DMS53 (cell line): ENCODE measurements at regions not wholly inside any gene's neighbourhood (a gene's known extent, or its start where the extent isn't known, plus 50 kb on each side); places are given as distances from the start of the nearest gene placed in this dataset.

ENCODE experiments used
- DNase-seq: peaks from one replicate; lab custom pipeline; 2025; lab: John Stamatoyannopoulos, UW

DNA sequence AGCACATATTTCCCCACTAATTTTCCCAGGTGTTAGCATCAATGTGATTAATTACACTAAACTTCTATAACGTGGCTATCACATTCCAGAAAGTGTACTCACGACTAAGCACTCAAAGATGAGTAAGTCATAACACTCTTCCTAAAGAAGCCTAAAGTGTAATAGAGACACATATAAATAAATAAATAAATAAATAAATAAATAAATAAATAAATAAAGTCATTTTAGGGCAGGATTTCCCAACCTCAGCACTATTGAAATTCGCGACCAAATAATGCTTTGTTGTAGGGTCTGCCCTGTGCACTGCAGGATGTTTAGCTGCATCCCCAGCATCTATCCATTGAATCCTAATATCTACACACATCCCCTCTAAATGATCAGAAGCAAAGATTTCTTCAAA lies 390.9 kb downstream of the CDH7 start:
- DNase-seq, result no peak

DNA sequence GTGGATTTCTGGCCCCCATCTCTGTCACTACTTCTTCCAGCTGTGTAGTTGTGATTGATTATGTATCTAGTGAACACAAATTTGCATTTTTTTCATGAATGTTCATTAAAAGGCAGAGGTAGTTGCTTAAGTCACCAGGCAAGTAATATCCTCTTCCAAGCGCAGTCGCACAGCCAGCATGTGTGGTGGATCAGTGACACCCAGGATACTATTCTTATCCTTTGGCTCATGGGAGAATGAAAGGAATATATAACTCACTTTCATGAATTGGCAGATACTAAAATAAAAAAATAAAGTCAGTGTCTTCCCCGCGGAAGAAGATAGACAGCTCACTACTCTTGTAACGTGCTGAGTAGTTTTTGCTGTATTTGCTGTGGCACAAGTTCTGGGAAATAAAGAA lies 387.8 kb downstream of the CDH7 start:
- DNase-seq, result no peak

DNA sequence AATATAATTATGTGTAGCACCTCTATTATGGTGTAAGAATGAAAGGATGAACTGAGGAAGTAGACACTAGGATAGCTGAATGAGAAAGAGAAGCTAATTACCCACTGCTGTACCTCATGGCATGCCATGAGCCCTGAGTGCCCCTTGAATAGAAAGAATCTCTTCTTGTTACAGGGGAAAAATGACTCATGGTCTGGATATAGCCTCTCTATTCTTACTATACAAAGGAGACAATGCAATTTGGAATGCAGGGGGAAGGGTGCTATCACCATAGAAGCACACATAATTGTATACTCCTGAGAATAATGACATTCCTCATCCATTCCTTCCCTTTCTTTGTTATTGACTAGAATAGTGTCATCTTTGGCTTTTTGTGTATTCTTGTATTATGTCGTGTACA lies 385.2 kb downstream of the CDH7 start:
- DNase-seq, result peak; percentile 78

DNA sequence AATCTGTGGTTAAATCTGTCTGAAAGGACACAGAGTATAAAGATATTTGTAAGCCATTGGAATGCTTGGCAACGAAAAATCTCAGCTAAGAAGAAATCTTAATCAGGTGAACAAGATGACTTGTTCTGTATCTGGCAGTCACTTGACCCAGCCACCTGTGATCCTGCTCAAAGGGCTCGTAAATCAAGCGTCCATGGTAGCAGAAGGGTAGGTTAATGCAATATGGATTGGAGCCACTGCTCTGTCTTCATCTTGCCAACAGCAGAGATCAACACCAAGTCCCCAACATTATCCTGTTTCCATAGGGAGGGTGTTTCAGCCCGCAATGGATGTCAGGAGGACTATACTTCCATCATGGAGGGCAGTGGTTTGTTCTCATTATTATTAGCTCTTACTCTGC lies 378.4 kb downstream of the CDH7 start:
- DNase-seq, result no peak

DNA sequence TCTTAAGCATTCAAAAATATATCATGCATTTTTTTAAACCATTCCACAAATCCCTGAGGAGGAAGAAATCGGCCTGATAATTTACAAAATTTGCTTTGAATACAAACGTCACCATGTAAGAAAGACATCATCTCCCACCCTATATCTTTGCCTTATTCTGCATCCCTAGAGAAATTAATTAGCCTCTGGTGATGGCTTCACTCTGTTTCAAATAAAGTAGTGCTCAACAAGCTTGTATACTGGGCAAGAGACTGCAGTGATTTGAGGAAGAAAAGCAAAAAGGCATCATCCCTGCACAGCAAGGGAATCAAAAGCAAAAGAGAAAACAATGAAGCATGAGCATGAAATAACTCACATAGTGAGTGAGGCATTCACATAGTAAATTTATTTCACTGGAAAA lies 375.5 kb downstream of the CDH7 start:
- no peak for DNase-seq

DNA sequence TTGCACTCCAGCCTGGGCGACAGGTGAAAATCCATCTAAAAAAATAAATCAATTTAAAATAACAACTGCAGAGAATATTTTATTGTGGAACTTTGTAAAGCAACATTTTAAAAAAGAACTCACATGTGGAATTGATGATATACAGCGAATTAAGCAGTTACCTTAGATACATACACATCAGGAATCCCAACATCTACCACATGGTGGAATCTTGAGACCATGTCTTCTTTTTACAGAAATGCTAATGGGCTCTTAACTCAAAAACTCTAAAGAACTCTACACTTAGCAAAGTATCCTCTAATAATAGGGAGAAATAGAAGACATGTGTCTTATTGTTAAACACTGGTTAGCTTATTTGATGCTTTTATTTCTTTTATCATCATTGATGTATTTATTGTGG lies 373.6 kb downstream of the CDH7 start:
- peak; percentile 53 for DNase-seq

DNA sequence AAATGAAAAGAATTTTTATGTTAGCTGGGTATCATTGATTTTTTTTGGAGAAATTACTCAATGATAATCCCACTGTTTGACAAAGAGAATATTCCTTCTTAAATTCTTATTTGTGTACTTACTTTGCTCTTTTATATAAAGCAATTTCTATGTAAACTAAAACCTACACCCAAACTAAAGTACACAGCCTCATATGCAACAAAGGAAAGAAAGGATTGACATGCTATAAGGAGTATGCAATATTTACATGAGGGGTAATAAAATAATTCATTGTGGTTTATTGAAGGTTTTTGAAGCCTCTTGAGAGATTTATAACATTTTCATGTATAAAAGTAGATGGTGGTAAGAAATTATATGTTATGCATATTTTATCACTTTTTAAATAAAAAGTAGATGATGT lies 368.5 kb downstream of the CDH7 start:
- DNase-seq, result no peak

DNA sequence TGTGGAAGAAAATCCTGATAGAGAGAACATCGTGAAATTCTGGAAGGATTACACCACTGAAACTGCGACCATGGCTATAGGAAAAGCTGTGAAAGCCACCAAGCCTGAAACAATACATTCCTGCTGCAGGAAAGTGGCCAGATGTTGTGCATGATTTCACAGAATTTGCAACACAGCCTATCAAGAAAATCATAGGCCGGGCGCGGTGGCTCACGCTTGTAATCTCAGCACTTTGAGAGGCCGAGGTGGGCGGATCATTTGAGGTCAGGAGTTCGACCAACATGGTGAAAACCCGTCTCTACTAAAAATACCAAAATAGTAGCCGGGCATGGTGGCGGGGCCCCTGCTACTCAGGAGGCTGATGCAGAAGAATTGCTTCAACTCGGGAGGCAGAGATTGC lies 360.2 kb downstream of the CDH7 start:
- no peak for DNase-seq

DNA sequence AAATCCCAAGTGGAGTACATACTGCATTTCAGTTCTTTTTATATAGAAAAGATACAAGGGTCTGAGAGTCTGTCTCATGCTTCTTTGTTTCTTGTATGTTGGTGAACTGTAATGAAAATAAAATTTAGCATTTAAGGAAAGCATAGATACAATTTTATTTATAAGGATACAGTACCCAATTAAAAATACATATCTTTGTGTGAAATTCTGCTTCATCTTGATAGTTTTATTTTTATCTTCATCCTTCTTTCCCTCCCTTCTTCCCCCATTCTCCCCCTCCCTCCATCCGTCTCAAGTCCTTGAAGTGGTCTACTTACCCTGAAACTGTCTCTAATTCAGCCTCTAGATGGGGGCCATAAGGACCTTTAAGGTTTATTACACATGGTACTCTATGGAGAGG lies 359.8 kb downstream of the CDH7 start:
- DNase-seq, result no peak

DNA sequence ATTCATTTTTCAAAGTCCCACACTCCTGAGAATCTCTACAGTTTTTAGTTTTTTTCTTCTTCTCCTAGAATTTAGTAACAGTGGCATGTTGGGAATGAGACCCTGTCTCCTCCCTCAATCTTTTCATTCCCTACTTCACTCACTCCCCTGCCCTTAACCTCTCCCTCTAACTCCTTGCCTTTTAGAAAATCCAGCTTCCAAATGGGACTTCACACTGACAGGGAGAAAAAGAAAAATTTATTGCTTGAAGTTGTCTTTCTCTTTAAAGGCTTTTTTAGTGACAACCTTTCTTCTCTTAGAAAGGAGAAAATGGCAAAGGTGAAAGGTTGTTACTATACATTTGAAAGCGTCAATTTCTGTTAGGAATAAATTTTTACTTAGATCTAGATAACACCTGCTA lies 359.2 kb downstream of the CDH7 start:
- DNase-seq, result no peak

DNA sequence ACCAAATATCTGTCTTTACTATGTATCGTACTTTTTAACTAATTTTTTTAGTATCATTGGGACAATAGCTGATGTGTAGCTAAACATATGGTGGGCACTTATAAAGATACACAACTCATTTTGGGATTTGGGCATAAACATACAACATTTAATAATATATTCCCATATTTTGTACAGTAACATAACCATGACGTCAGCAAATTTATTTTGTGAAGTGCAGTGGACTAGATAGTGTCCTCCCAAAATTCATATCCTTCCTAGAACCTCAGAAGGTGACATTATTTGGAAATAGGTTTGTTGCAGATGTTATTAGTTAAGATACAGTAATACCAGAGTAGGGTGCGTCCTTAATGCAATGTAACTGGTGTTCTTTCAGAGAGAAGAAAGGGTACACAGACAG lies 356.7 kb downstream of the CDH7 start:
- DNase-seq, result no peak

DNA sequence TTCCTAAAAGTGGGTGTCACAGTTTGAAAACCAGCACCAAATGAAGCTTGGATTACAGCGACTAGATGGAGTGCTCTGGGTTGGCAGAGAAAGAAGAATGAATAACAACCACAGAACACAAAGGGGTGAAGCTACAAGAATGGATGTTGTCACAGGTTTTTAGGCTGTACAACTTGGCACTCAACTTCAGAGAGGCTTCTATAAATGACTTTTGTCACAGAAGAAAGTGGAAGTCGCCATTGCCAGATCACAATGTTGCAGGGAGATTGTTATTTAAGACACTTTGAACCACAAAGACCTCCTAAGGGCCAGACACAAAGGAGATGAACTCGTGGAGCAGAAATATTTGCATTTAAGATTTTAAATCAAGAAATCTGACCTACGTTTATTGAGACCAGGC lies 354.2 kb downstream of the CDH7 start:
- DNase-seq, result no peak

DNA sequence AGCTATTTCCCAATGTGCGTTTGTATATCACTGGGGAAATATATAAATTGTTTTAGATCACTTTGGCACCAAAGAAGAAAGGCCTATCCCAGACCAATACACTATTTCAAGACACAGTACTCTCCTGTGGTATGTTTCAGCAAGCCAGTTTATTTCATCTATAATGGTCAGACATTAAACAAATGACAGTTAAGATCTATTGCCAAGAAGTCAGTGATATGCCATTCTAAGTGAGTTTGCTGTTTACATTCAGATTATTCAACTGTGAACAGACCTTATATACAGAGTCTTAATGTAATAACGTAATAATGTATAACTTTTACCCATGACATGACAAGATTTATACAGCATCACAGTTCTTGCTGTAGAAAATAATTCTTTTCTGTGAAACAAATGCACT lies 352.7 kb downstream of the CDH7 start:
- DNase-seq, result no peak

DNA sequence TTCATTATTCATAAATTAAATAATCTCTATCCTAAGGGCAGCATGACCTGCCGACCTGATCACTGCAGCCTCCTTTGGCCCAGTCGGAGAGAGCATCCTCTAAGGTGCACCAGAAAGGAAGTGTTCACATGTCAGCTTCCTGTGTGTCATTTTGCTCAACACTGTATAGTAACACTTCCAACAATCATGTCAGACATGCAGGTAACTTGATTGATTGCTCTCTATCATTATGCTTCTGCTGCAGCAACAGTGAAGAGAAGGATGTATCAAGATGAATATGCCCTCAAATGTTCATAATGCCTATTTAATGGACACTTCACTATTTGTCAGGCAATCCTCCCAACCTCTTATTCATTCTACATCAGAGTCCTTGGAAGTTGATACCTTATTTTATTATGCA lies 332.3 kb downstream of the CDH7 start:
- no peak for DNase-seq

DNA sequence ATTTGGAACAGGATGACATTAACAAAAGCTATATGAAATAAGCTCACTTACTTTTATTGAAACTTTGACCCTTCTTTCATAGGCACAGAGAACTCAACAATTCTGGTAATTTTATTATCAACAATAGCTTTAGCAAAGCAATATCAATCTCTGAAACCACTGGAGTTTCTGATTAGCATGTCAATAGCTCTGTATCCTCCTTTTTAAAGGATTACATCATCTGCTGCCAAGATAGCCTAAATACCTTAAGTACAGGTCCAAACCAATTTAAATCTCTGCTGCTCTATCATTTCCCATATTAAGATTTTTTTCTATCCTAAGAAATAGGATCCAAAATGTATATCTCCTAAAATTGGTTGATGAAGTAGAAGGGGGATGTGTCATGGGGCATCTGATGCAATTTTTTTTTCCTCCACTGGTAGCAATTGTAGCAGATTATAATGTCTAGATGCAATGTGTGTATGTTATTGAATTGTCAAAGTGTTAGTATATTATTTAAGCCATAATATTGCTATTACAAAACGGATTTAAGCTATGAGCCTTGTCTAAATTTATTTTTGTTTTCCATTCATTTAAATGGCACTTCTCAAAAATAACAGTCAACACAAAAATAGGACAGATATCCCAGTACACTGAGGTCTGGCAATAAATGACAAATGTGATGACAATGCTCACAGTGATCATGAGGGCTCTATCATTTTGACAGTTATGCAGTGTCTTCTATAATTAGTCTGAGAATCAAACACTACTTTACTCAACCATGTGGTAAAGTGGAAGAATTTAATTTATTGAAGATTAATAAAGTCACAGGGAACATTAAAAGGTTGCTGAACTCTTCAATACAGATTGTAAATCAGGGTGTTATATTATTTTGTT lies 328.4 kb downstream of the CDH7 start:
- DNase-seq, result no peak

DNA sequence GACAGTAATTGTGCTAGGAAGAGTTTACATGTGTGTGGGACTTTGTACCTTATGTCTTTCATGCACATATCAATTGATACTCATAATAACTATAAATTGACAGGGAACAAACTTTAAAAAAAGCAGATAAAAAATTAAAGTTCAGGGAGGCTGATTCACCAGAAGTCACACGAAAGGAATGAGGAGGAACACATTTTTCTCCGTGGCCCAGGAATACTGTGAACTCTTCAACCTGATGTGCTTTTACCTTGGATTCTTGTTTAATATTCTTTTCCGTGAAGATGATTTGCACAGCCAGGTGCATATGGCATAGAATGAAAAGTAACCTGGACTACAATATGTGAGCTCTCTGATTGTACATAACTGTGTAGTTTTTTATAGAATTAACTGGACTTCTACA lies 326.3 kb downstream of the CDH7 start:
- DNase-seq, result no peak

DNA sequence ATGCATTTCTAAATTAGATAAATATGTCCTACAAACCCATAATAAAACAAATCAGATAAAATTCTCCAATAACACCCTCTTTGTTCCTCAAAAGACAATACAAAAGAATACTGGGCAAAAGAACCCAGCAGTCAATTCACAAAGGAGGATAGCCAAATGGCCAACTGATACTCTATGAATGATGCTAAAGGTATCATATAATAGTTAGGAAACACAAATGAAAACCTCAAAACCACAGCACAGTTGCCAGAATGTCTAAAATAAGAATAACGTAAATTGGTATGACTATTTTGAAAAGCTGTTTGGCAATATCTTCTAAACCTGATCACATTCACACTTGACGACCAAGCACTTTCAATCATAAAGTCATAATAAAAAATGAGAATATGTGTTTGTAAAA lies 315.4 kb downstream of the CDH7 start:
- DNase-seq, result no peak

DNA sequence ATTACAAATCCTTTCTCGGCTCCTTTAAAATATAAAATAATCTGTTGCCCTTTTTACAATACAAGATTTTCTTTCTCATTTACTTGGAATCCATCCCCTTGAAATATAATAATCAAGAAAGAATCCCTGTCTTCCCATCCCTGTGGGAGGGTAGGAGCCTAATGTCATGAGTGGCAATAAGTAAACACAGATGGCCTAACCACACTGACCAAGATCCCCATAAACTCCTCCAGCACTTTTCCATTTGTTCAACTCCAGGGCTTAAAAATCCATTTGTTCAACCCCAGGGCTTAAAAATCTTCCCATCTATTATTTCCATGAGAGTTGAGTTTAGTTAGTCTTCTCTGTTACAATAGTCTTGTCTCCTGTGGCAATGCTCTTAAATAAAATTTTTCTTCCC lies 297.6 kb downstream of the CDH7 start:
- DNase-seq, result no peak

DNA sequence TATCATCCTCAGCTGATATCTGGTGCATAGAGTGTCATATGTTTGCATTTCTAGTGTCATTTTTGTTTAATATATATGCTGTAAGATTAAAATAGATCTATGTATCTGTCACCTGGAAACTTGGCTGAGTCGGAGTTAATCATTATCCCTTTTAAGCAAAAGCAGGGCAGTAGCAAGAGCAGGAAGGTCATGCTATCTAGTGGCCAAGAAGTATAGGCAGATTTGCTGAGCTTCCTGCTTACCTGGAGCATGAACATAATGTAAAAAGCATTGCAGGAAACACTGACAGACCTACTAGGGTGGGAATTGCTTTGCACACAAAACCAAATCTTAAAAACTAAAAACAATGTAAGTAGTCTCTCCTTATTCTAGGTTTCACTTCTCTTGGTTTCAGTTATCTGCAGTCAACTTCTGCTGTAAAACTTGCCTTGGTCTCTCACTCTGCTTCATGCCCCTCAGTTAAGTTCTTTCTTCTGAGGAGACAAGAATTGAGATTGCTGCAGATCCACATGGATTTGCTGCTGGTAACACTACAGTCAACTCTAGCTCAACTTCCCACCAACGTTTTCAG lies 295.3 kb downstream of the CDH7 start:
- peak; percentile 87 for DNase-seq

DNA sequence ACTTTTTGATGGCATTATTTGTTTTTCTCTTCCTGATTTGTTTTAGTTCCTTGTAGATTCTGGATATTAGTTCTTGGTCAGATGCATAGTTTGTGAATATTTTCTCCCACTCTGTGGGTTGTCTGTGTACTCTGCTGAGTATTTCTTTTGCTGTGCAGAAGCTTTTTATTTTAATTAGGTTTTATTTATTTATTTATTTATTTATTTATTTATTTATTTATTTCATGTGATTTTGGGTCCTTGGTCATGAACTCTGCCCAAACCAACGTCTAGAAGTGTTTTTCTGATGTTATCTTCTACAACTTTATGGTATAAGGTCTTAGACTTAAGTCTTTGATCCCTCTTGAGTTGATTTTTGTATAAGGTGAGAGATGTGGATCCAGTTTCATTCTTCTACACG lies 292.2 kb downstream of the CDH7 start:
- no peak for DNase-seq

DNA sequence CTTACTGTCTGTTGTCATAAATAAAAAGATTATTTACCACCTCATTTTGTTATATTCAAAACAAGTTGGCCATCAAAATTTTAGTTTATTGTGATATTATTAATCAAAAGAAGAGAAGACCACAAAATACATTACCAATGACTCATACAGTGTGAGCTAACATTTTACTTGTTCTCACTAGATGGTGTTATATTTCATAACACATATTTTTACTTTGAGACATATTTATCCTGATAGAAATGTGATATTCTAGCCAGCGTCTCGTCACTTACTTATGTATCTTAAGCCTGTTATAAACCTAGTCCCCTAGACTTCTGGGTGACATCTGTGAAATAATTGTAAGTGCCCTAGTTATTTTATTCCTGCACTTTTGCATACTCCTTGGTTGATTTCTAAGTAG lies 263.2 kb downstream of the CDH7 start:
- peak; percentile 49 for DNase-seq

DNA sequence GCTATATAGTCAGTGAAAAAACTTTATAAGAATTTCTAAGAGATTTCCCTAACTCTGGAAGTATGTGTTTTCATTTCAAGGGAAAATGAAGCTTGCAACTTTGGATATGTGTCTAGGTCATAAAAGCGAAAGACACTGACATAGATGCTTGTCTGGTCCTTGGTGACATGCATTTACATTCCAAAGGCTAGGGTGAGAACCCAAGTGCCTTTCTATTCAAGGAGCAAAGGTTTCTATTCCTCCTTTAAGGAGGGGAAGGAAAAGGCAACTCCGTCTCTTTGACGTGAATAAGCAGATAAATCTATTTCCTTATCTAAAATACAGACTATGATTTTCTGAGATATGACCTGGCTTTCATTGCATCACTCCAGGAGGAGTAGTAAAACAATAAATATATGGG lies 261.1 kb downstream of the CDH7 start:
- DNase-seq, result no peak

DNA sequence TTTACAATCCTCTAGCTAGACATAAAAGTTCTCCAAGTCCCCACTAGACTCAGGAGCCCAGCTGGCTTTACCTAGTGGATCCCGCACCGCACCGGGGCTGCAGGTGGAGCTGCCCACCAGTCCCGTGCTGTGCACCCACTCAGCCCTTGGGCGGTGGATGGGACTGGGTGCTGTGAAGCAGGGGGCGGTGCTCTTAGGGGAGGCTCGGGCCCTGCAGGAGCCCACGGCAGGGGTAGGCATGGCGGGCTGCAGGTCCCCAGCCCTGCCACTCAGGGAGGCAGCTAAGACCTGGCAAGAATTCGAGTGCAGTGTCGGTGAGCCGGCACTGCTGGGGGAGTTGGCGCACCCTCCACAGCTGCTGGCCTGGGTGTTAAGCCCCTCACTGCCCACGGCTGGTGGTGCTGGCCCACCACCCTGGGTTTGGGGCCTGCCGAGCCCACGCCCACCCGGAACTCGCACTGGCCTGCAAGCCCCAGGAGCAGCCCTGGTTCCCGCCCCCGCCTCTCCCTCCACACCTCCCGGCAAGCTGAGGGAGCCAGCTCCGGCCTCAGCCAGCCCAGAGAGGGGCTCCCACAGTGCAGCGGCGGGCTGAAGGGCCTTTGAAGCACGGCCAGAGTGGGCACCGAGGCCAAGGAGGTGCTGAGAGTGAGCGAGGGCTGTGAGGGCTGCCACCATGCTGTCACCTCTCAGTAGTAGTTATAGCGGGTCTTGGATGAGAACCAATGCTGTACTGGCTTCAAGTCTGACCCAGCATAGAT lies 255.2 kb downstream of the CDH7 start:
- DNase-seq, result no peak
